Gastroesophageal sphincter (tissue), 3 donors: ENCODE measurements at regions not wholly inside any gene's neighbourhood (a gene's known extent, or its start where the extent isn't known, plus 50 kb on each side); places are given as distances from the start of the nearest gene placed in this dataset.

Source experiments
- CTCF ChIP-seq, 4 experiments: fragments of 200-600 bp in 2 of 4; fragments of 450-650 bp in 2 of 4; sonication (generic) in 1 of 4; IDR thresholded peaks; one replicate each; pipeline ENCODE4 v1.5.1; 2017 to 2019; ENCODE audit warnings: antibody characterized with exemption in 4 of 4, mild to moderate bottlenecking in 2 of 4, moderate library complexity in 2 of 4
- EP300 ChIP-seq: sonication (generic); formaldehyde crosslinking; IDR thresholded peaks from one replicate; pipeline ENCODE4 v1.6.1; 2017; ENCODE audit warnings: antibody characterized with exemption, mild to moderate bottlenecking
- POLR2A ChIP-seq, 2 donors: fragments of 450-650 bp; IDR thresholded peaks; one replicate each; pipeline ENCODE4 v1.6.1; 2017; ENCODE audit warnings: antibody characterized with exemption in 2 of 2, mild to moderate bottlenecking in 2 of 2, moderate library complexity in 1 of 2

GRCh38 chr10:108782411-108782810 lies 1140.9 kb downstream of the XPNPEP1 start:
- TF ChIP-seq CTCF (IDR thresholded peaks at IDR 0.05) = no peak
- TF ChIP-seq EP300 = no peak
- TF ChIP-seq POLR2A (IDR thresholded peaks at IDR 0.05) = no peak
